HUDEP-2 (cell line): ENCODE measurements at regions not wholly inside any gene's neighbourhood (a gene's known extent, or its start where the extent isn't known, plus 50 kb on each side); places are given as distances from the start of the nearest gene placed in this dataset.
A peak's percentile ranks its signal among the peaks of the same experiment; 100 is the strongest.

Experiments
- DNase-seq, 76 experiments: peaks; one replicate each; lab custom pipeline; 2025; ENCODE audit not compliant: unreplicated experiment in 76 of 76; lab: John Stamatoyannopoulos, UW

DNA sequence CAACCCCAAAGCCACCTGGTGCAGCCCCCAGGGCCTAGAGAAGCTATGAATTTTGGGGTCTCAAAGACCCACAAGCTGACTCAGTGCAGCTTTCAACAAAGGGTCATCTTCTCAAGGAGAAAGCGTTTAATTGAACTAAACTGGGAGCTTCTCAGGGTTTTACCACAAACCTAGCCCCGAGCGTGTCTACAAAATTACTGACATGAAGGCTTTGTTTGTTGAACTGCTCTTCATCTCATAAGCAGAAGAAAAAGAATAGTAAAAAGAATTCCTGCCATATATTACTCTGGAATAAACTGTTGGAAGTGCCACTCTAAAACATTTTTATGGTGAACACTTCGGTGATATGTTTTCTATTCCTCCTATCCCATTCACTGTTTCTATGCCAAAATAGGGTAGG is 50.8 kb upstream of the INCENP start:
- no peak for DNase-seq

GRCh38 chr11:62071408-62071807 is 52.4 kb upstream of the INCENP start:
- no peak for DNase-seq

GRCh38 chr11:62069986-62070919 is 53.6 kb upstream of the INCENP start:
- no peak for DNase-seq

DNA sequence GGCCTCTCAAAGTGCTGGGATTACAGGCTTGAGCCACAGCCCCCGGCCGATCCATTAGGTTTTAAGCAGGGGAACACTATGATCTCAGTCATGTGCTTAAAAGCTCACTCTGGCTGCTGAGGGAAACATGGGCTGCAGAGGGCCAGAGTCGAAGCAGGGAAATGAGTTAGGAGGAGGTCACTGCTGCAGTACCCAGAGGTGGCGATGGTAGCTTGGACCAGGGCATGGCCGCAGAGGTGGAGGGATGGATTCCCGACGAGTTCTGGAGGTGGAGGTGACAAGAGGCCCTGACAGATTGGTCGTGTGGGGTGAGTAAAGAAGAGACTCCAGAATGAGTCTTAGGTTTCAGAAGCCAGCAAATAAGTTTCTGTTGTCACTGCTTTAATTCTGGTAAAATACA is 54.4 kb upstream of the INCENP start:
- DNase-seq, result no peak

DNA sequence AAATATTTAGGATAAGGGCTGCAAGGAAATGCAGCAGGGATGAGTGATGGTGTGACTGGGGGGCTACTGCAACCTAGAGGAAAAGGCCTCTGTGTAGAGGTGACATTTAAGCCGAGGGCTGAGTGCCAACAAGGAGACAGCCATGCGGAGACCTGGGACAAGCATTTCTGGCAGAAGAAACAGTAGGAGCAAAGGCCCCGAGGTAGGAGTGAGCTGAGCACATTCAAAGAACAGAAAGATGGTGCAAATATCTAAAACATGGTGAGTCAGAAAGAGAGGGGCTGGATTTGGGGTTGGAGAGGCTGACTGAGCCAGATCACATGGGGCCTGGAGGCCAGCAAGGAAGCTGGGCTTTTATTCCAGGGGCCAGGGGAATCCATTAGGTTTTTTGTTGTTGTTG is 55.1 kb upstream of the INCENP start:
- no peak for DNase-seq

GRCh38 chr11:62067741-62068140 is 56.1 kb upstream of the INCENP start:
- no peak for DNase-seq

GRCh38 chr11:62064221-62064620 is 59.6 kb upstream of the INCENP start:
- no peak for DNase-seq

DNA sequence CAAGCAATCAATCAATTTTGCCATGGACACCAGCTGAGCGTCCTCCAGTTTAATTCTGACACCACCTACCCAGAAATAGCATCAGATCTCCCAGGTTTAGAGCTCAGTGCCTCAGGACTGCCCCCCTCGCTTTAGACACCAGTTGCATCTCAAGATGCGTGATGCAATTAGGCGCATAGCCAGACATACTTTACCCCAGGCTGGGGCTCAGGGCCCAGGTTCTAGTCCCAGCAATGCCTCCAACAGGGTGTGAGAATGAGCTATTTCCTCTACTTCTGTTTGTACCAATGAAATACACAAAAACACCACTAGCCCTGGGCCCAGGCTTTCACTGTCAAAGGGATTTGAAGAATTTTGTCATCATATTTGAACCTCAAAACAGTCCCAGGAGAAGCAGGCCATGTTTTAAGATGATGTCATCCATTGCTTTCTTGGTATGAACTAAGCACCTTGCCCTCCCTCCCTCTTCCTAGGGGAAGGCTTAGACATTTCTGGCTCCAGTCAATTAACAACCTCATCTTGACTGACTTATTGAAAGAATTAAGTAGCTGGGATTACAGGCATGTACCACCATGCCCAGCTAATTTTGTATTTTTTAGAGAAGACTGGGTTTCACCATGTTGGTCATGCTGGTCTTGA is 61.5 kb upstream of the INCENP start:
- DNase-seq, result no peak

- no peak for DNase-seq
Observed at GRCh38 chr11:62061356-62062222, 62.2 kb upstream of the INCENP start.

- DNase-seq, result no peak
Observed at GRCh38 chr11:62057069-62057468, 66.7 kb upstream of the INCENP start.

- no peak for DNase-seq
Observed at GRCh38 chr11:62055970-62056369, 67.8 kb upstream of the INCENP start.

GRCh38 chr11:62054484-62055121 is 69.2 kb upstream of the INCENP start:
- DNase-seq, result peak in 39 of 76 experiments; percentile 2 to 63 (median 28)

- DNase-seq, result no peak
Observed at GRCh38 chr11:62054081-62054480, 69.7 kb upstream of the INCENP start.

DNA sequence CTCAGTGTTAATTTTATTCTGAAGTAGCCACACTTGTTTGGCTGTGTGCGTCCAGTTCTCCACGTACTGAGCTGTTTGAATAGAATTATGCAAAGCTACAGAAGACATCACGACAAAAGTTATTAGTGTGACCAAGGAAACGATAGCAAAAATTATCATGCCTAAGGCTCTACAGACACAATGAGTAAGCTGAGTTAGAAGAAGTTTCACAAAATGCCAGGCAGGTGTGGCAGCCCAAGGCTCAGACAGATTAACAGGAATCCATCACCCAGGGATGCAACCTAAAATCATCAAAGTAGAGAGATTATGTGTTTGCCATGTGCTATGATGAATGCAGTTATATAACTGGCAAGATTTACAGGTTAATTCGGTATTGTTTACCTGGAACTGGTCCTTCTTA is 73.1 kb upstream of the INCENP start:
- DNase-seq, result no peak

- DNase-seq, result no peak
Observed at GRCh38 chr11:62048100-62048499, 75.7 kb upstream of the INCENP start.

DNA sequence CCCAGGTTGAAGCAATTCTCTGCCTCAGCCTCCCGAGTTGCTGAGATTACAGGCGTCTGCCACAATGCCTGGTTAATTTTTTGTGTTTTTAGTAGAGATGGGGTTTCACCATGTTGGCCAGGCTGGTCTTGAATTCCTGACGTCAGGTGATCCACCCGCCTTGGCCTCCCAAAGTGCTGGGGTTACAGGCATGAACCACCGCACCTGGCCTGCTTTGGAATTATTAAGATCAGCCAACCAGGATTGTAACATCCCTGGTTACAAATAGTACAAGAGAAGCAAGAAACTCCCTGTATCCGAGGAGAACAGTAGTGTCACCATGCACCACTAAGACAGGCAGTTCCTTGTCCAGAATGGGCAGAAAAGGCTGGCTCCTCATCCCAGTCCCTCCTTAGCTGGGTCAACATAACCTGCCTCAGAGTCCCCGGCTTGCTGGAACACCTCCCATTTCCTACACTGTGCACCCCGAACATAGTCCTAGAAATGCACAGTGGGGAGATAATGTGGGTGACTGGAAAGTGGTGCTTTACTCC is 77.2 kb upstream of the INCENP start:
- no peak for DNase-seq

GRCh38 chr11:62044639-62045121 is 77.2 kb upstream of the FTH1 start:
- peak in 9 of 76 experiments; percentile 6 to 57 (median 24) for DNase-seq

DNA sequence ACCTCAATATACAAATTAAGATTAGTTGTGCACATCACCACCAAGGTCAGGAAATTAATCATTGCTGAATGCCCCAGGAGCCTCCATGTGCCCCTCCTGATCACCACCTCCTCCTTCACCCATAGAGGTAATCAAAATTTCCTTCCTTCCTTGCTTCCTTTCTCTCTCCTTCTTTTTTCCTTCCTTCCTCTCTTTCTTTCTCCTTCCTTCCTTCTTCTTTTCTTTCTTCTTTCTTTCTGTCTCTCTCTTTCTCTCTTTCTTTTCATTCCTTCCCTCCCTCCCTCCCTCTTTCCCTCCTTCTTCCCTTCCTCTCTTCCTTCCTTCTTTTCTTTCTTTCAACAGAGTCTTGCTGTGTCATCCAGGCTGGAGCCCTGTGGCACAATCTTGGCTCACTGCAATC is 67.9 kb upstream of the FTH1 start:
- no peak for DNase-seq

DNA sequence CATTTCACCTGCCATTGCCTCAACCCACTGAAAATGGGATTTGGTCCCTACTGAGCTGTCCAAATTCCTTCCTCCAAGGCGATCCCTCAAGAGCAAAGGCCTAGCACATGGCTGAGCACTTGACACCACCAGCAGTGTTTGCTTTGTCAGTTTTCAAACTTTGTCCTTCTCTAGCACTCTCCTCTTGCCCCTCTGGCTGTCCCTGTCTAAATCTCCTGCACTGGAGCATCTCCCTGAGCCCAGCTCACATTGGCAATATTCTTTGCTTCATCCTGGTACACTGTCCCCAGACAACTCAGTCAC is 66.6 kb upstream of the FTH1 start:
- no peak for DNase-seq
